Activated CD4-positive, alpha-beta T cell treated with anti-CD3 and anti-CD28 coated beads, Interleukin-2, amount 50 U/mL, for 48 hours (primary cell): ENCODE measurements at regions not wholly inside any gene's neighbourhood (a gene's known extent, or its start where the extent isn't known, plus 50 kb on each side); places are given as distances from the start of the nearest gene placed in this dataset.
"Not testable (repeated sequence)": the region's sequence is repeated elsewhere in the genome, so short reads cannot be mapped to it uniquely, and the experiment has no call there.

Experiments used
- DNase-seq, 2 experiments: peaks; one replicate each; pipeline ENCODE4 v3.0.0-alpha.2; 2020

GRCh38 chr3:69688400-69688799 is 50.9 kb upstream of the MITF start:
- DNase-seq, result no peak

GRCh38 chr3:69687641-69688040 is 51.6 kb upstream of the MITF start:
- DNase-seq, result no peak

DNA sequence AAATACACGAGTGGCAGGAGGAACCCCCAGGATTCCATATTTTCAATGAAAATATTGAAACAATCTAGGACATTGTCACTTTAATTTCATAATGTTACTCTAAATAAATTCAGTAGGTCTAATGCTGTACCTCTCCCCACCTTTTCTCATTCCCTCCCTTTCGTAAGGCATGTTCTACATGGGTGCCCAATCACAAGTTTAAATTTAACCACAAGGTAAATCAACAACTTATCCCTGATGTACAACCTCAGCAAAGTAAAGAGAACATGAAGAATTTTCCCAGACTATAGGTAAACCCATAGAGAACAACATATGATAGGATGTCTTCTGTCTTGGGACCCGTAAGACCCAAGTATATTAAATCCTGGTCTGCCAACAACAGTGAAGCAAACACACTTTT is 53.2 kb upstream of the MITF start:
- no peak for DNase-seq

DNA sequence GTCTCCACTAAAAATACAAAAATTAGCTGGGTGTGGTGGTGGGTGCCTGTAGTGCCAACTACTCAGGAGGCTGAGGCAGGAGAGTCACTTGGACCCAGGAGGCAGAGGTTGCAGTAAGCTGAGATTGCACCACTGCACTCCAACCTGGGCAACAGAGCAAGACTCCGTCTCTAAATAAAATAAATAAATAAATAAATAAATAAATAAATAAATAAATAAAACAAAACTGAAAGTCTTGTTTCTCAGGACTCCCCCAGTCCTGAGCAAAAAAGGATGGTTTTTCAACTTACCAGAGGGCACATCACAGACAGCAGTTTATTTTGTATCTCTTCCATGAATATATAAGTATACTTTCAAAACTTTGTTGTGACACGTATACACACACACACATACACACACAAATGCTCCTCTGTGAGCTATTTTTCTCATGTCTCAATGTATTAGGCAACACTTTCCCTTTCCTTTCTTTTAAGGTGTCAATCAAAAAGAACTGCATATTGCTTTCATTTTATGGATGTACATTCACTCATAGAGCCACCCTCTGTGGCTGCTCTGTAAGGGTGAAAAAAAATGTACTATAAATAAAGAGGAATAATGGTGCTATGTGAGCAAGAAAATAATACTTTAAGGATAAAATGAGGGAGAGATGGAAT is 54.8 kb upstream of the MITF start:
- DNase-seq, result no peak

GRCh38 chr3:69683082-69683806 is 56.0 kb upstream of the MITF start:
- DNase-seq, result no peak

GRCh38 chr3:69677456-69677855 is 61.8 kb upstream of the MITF start:
- DNase-seq, result not testable (repeated sequence)

- no peak for DNase-seq
Observed at GRCh38 chr3:69675786-69676530, 63.3 kb upstream of the MITF start.

- DNase-seq, result no peak
Observed at GRCh38 chr3:69674752-69675151, 64.5 kb upstream of the MITF start.

- DNase-seq, result no peak
Observed at GRCh38 chr3:69671082-69671952, 67.9 kb upstream of the MITF start.

DNA sequence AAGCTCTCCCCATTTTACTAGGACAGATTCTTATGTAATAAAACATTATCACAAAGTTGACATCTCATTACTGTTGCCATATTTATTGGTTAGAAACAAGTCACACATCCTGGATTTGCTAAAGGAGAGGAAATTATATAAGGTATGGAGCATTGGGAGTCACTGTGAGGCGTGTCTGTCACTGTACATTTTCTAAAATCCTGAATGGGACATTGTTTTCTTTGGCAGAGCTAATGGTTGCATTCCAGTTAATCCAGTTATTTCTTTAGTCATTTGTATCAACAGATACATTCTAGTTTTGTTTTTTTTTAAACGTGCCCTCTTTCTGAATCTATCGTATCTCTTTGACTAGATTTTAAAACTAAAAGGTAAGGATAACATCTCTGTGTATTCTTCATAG is 70.2 kb upstream of the MITF start:
- DNase-seq, result no peak

- no peak for DNase-seq
Observed at GRCh38 chr3:69665026-69665737, 74.1 kb upstream of the MITF start.

DNA sequence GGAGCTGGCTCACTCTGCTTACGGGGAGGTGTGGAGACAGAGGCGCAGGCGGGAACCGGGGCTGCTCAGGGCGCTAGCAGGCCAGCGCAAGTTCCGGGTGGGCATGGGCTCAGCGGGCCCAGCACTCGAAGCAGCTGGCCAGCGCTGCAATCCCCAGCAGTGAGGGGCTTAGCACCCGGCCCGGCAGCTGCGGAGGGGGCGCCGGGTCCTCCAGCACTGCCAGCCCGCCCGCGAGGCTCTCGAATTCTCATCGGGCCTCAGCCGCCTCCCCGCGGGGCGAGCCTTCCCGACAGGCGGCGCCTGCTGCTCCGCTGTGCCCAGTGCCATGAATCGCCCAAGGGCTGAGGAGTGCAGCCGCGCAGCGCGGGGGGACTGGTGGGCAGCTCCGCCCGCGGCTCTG is 78.6 kb upstream of the MITF start:
- DNase-seq, result no peak

DNA sequence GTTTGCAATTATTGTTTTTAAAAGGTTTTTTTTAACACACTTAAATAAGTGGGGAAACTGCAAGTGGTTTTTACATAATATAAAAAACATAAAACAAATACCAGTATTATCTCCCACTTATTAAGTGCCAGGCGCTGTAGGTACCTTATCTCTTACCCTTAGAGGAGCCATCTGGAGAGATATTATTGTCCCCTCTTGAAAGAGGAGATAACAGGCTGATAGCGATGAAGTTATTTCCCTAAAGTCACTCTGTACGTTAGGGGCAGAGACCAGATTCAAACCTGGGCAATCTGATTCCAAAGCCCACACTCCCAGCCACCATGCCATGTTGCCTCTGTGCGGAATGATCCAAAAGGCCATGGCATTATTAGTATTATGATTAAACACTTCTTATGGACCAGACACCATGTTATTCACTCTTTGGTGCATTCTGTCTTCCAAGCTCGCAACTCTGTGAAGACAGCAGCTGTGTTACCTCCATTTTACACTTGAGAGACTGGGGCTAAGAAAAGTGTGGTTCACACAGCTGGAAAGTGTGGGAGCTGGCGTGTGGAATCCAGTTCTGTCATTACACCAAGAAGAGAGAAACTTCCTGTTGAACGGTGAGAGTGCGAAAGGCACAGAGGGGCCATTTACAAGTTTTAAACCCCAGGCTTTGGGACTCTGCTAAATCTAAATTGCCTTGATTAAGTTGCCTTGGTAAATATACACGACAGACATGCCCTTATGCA is 79.9 kb upstream of the MITF start:
- no peak for DNase-seq

- DNase-seq, result no peak
Observed at GRCh38 chr3:69658514-69659140, 80.6 kb upstream of the MITF start.

GRCh38 chr3:69657030-69657429 is 82.2 kb upstream of the MITF start:
- not testable (repeated sequence) for DNase-seq

- DNase-seq, result no peak
Observed at GRCh38 chr3:69651765-69652164, 87.5 kb upstream of the MITF start.

DNA sequence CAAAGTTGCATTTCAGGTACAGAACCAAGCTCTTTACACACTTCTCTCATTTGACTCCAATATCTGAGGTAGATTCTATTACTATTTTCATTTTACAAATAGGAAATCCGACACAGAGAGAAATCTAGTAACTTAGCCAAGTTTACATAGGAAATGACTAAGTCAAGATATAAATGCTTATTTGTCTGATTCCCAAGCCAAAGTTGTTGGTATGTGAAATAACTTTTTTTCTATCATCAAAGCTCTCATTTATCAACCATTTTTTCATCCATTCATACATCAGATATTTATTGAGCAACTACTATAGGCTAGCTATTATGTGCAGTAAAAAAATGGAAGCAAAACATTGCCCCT is 89.2 kb upstream of the MITF start:
- no peak for DNase-seq

- DNase-seq, result no peak
Observed at GRCh38 chr3:69649120-69650065, 89.9 kb upstream of the MITF start.

GRCh38 chr3:69648126-69648525 is 91.1 kb upstream of the MITF start:
- DNase-seq, result no peak

GRCh38 chr3:69647511-69648110 is 91.7 kb upstream of the MITF start:
- no peak for DNase-seq
